CD14-positive monocyte (primary cell): ENCODE measurements at regions not wholly inside any gene's neighbourhood (a gene's known extent, or its start where the extent isn't known, plus 50 kb on each side); places are given as distances from the start of the nearest gene placed in this dataset.
"Not testable (repeated sequence)": the region's sequence is repeated elsewhere in the genome, so short reads cannot be mapped to it uniquely, and the experiment has no call there.

Experiments
- DNase-seq, 3 donors: peaks; one replicate each; pipeline ENCODE4 v3.0.0-alpha.2; 2011 to 2022
- H2AFZ ChIP-seq: 2 replicates; pipeline ENCODE4 v1.6.0; 2012; ENCODE audit warnings: mild to moderate bottlenecking, low read depth, low read length, inconsistent platforms; ENCODE audit not compliant: insufficient read depth, poor library complexity, severe bottlenecking
- H3K27ac ChIP-seq, 2 donors: 1 replicate in 1 of 2; 2 replicates in 1 of 2; pipeline ENCODE4 v1.5.1; 2012 to 2013; ENCODE audit warnings: low read length in 2 of 2, control low read depth in 1 of 2, inconsistent platforms in 1 of 2, low read depth in 1 of 2, mild to moderate bottlenecking in 1 of 2
- H3K27me3 ChIP-seq, 2 donors: one replicate each; pipeline versions ENCODE4 v1.6.0 to v1.6.1; 2011 to 2013; ENCODE audit warnings: low read length in 2 of 2; ENCODE audit not compliant: control insufficient read depth in 2 of 2, insufficient read depth in 2 of 2
- H3K36me3 ChIP-seq, 2 donors: replicated peaks in 1 of 2; 1 replicate in 1 of 2; 2 replicates in 1 of 2; pipeline versions ENCODE4 v1.5.1 to v1.6.1; 2012 to 2013; ENCODE audit warnings: low read length in 2 of 2, control low read depth in 1 of 2, inconsistent platforms in 1 of 2, mild to moderate bottlenecking in 1 of 2; ENCODE audit not compliant: insufficient read depth in 2 of 2, control insufficient read depth in 1 of 2
- H3K4me1 ChIP-seq, 2 donors: 1 replicate in 1 of 2; 2 replicates in 1 of 2; pipeline versions ENCODE4 v1.5.1 to v1.6.1; 2012 to 2013; ENCODE audit warnings: low read length in 2 of 2, control low read depth in 1 of 2, inconsistent platforms in 1 of 2, mild to moderate bottlenecking in 1 of 2, moderate library complexity in 1 of 2; ENCODE audit not compliant: insufficient read depth in 2 of 2, control insufficient read depth in 1 of 2
- H3K4me2 ChIP-seq: replicated peaks from 2 replicates; pipeline ENCODE3; 2012; ENCODE audit warnings: low read length, moderate library complexity, mild to moderate bottlenecking; ENCODE audit not compliant: poor library complexity, severe bottlenecking; ENCODE audit errors: extremely low read depth
- H3K4me3 ChIP-seq, 3 experiments: fragments of 200-600 bp in 1 of 3; sonication (generic) in 1 of 3; replicated peaks in 1 of 3; 1 replicate in 2 of 3; 2 replicates in 1 of 3; pipeline ENCODE4 v1.5.1; 2011 to 2013; ENCODE audit warnings: low read length in 3 of 3, mild to moderate bottlenecking in 3 of 3, control low read depth in 2 of 3, low read depth in 2 of 3, inconsistent platforms in 1 of 3, moderate library complexity in 1 of 3
- H3K79me2 ChIP-seq: 2 replicates; pipeline ENCODE4 v1.6.0; 2012; ENCODE audit warnings: mild to moderate bottlenecking, control low read depth, inconsistent platforms, low read length, moderate library complexity; ENCODE audit not compliant: insufficient read depth
- H3K9ac ChIP-seq: 2 replicates; pipeline ENCODE4 v1.6.0; 2017; ENCODE audit warnings: low read length, mild to moderate bottlenecking; ENCODE audit not compliant: insufficient read depth, poor library complexity, severe bottlenecking
- H3K9me3 ChIP-seq, 2 donors: replicated peaks in 1 of 2; 1 replicate in 1 of 2; 2 replicates in 1 of 2; pipeline versions ENCODE4 v1.5.1 to v1.6.1; 2012 to 2013; ENCODE audit warnings: low read length in 2 of 2, control low read depth in 1 of 2; ENCODE audit not compliant: control insufficient read depth in 1 of 2, insufficient read depth in 1 of 2
- H4K20me1 ChIP-seq: 2 replicates; pipeline ENCODE4 v1.6.0; 2012; ENCODE audit warnings: mild to moderate bottlenecking, low read length, control low read depth, moderate library complexity; ENCODE audit not compliant: insufficient read depth
- H3K27ac Mint-ChIP-seq, 7 donors: one replicate each; pipeline ENCODE4 v1.8.0; 2020; ENCODE audit warnings: mild to moderate bottlenecking in 7 of 7, mixed read lengths in 7 of 7, moderate library complexity in 6 of 7, inconsistent platforms in 2 of 7
- H3K27me3 Mint-ChIP-seq, 3 donors: one replicate each; pipeline ENCODE4 v1.8.0; 2021 to 2022; ENCODE audit warnings: low read depth in 3 of 3, mild to moderate bottlenecking in 3 of 3, mixed read lengths in 3 of 3, moderate library complexity in 3 of 3, inconsistent platforms in 1 of 3
- H3K36me3 Mint-ChIP-seq, 2 donors: one replicate each; pipeline ENCODE4 v1.8.0; 2020; ENCODE audit warnings: mixed read lengths in 2 of 2, inconsistent platforms in 1 of 2, mild to moderate bottlenecking in 1 of 2
- H3K4me1 Mint-ChIP-seq: one replicate; pipeline ENCODE4 v1.8.0; 2020; ENCODE audit warnings: mild to moderate bottlenecking, mixed read lengths
- H3K4me3 Mint-ChIP-seq, 2 donors: one replicate each; pipeline ENCODE4 v1.8.0; 2020; ENCODE audit warnings: mild to moderate bottlenecking in 2 of 2, mixed read lengths in 2 of 2, moderate library complexity in 1 of 2
- H3K9me3 Mint-ChIP-seq, 7 donors: one replicate each; pipeline ENCODE4 v1.8.0; 2020 to 2022; ENCODE audit warnings: mixed read lengths in 7 of 7, mild to moderate bottlenecking in 6 of 7, moderate library complexity in 6 of 7, inconsistent platforms in 2 of 7
- WGBS: methylation state at CpG from one replicate; pipeline ENCODE4 v1.1.5; 2013; ENCODE audit warnings: missing lambda C conversion rate; ENCODE audit not compliant: insufficient coverage; 5-methylcytosine and 5-hydroxymethylcytosine counted together
- intact Hi-C, 2 donors: fragments of 100-400 bp; cut with micrococcal nuclease; formaldehyde crosslinking; loops; one replicate each; pipeline versions ENCODE4 v1.15.0 to v1.15.1; 2023
- TF ChIP-seq, protein P1 (sequence below): fragments of 200-600 bp; IDR thresholded peaks from one replicate; pipeline ENCODE4 v1.8.0; 2022; ENCODE audit warnings: antibody characterized with exemption, mild to moderate bottlenecking

DNA sequence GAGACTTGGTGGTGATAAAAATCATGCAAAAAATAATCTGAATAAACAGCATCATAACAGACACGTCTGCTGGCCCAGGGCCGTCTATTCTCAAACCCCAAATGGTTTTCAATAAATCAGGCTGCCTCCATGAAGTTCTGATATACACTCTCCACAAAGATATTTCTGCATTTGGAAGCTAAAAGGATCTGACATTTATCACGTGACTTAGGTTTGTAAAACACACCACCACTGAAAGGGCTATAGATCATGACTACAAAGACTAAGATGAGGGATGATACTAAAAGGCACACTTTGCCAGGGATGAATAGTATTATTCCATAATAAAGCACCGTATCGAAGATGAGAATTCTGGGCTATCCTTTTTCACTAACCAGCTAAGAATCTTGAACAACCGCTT, 67.6 kb upstream of the ADAMTS18 start:
- H3K4me3 Mint-ChIP-seq: no peak overlapping the region
- Histone ChIP-seq H3K9ac (no peak overlapping the region), H3K27ac (no peak overlapping the region), H3K79me2 (no peaks in the 10 kb centered on the region), H4K20me1 (no peaks in the 10 kb centered on the region), H2AFZ (no peak overlapping the region), H3K9me3 (no peaks in the 10 kb centered on the region), H3K27me3 (no peaks in the 10 kb centered on the region), H3K4me2 (no peak overlapping the region), H3K36me3 (no peaks in the 10 kb centered on the region), H3K4me1 (no peaks in the 10 kb centered on the region), H3K4me3 (no peak overlapping the region)
- TF ChIP-seq, protein P1, sequence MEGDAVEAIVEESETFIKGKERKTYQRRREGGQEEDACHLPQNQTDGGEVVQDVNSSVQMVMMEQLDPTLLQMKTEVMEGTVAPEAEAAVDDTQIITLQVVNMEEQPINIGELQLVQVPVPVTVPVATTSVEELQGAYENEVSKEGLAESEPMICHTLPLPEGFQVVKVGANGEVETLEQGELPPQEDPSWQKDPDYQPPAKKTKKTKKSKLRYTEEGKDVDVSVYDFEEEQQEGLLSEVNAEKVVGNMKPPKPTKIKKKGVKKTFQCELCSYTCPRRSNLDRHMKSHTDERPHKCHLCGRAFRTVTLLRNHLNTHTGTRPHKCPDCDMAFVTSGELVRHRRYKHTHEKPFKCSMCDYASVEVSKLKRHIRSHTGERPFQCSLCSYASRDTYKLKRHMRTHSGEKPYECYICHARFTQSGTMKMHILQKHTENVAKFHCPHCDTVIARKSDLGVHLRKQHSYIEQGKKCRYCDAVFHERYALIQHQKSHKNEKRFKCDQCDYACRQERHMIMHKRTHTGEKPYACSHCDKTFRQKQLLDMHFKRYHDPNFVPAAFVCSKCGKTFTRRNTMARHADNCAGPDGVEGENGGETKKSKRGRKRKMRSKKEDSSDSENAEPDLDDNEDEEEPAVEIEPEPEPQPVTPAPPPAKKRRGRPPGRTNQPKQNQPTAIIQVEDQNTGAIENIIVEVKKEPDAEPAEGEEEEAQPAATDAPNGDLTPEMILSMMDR: no peak
- 85% methylated on average over 2 of the region's 6 CpGs for WGBS
- H3K4me1 Mint-ChIP-seq: no peaks in the 10 kb centered on the region
- H3K36me3 Mint-ChIP-seq: no peaks in the 10 kb centered on the region
- peaks cover 0 to 6% (median 3%) of the 10 kb centered on the region in 7 donors for H3K9me3 Mint-ChIP-seq
- H3K27ac Mint-ChIP-seq: no peak overlapping the region
- intact Hi-C loops: no loop called here
- peaks cover 0 to 1% (median 1%) of the 10 kb centered on the region in 3 donors for H3K27me3 Mint-ChIP-seq
- DNase-seq: no peak

DNA sequence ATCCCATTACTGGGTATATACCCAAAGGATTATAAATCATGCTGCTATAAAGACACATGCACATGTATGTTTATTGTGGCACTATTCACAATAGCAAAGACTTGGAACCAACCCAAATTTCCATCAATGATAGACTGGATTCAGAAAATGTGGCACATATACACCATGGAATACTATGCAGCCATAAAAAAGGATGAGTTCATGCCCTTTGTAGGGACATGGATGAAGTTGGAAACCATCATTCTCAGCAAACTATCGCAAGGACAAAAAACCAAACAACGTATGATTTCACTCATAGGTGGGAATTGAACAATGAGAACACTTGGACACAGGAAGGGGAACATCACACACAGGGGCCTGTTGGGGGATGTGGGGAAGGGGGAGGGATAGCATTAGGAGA, 71.7 kb upstream of the ADAMTS18 start:
- no CpG with 5 or more reads among the region's 2 CpGs for WGBS
- H3K4me1 Mint-ChIP-seq, H3K27me3 Mint-ChIP-seq, H3K4me3 Mint-ChIP-seq, H3K36me3 ChIP-seq, H4K20me1 ChIP-seq, H3K4me1 ChIP-seq, H3K9ac ChIP-seq, H3K9me3 Mint-ChIP-seq, DNase-seq, H3K27ac ChIP-seq, H3K4me2 ChIP-seq, H3K9me3 ChIP-seq, H2AFZ ChIP-seq, H3K36me3 Mint-ChIP-seq, H3K27ac Mint-ChIP-seq, H3K79me2 ChIP-seq, H3K4me3 ChIP-seq, H3K27me3 ChIP-seq, intact Hi-C loops: not testable (repeated sequence)
